ACC112 (cell line): ENCODE measurements at regions not wholly inside any gene's neighbourhood (a gene's known extent, or its start where the extent isn't known, plus 50 kb on each side); places are given as distances from the start of the nearest gene placed in this dataset.

Experiments used
- H2AFZ ChIP-seq: fragments of 200-600 bp; sonication (generic); one replicate; pipeline ENCODE4 v1.6.0; 2017; ENCODE audit warnings: antibody characterized with exemption, low read length; ENCODE audit not compliant: unreplicated experiment
- H3K27ac ChIP-seq: fragments of 200-600 bp; sonication (generic); 2 replicates; pipeline ENCODE4 v1.5.1; 2014; ENCODE audit warnings: low read depth, mild to moderate bottlenecking, antibody characterized with exemption, low read length, moderate library complexity
- H3K27me3 ChIP-seq: fragments of 200-600 bp; sonication (generic); 2 replicates; pipeline ENCODE4 v1.6.1; 2014; ENCODE audit warnings: mild to moderate bottlenecking, antibody characterized with exemption, low read length, moderate library complexity, mixed read lengths; ENCODE audit not compliant: insufficient read depth
- H3K36me3 ChIP-seq: fragments of 200-600 bp; sonication (generic); 2 replicates; pipeline ENCODE4 v1.6.1; 2016; ENCODE audit warnings: mild to moderate bottlenecking, antibody characterized with exemption, low read length, moderate library complexity, mixed read lengths; ENCODE audit not compliant: insufficient read depth
- H3K4me1 ChIP-seq: fragments of 200-600 bp; sonication (generic); one replicate; pipeline ENCODE4 v1.6.1; 2016; ENCODE audit warnings: low read length, mixed read lengths; ENCODE audit not compliant: insufficient read depth, unreplicated experiment, control insufficient read depth
- H3K4me3 ChIP-seq: fragments of 200-600 bp; sonication (generic); 2 replicates; pipeline ENCODE4 v1.5.1; 2014; ENCODE audit warnings: mild to moderate bottlenecking, low read depth, low read length
- H3K79me2 ChIP-seq: fragments of 200-600 bp; sonication (generic); one replicate; pipeline ENCODE4 v1.6.0; 2016; ENCODE audit warnings: low read length; ENCODE audit not compliant: control insufficient read depth, unreplicated experiment, insufficient read depth

- Histone ChIP-seq H3K36me3 (no peaks in the 10 kb centered on the region), H2AFZ (no peak overlapping the region), H3K27me3 (no peaks in the 10 kb centered on the region), H3K79me2 (no peaks in the 10 kb centered on the region), H3K27ac (no peak overlapping the region), H3K4me1 (no peaks in the 10 kb centered on the region), H3K4me3 (no peak overlapping the region)
Measured at GRCh38 chr14:87286191-87286590, 706.8 kb downstream of the GALC start.

- Histone ChIP-seq H3K27ac (no peak overlapping the region), H3K27me3 (no peaks in the 10 kb centered on the region), H3K4me3 (no peak overlapping the region), H3K79me2 (no peaks in the 10 kb centered on the region), H3K36me3 (no peaks in the 10 kb centered on the region), H3K4me1 (no peaks in the 10 kb centered on the region), H2AFZ (no peak overlapping the region)
Measured at GRCh38 chr14:87285506-87285905, 707.5 kb downstream of the GALC start.

GRCh38 chr14:87283547-87283946 is 709.4 kb downstream of the GALC start:
- Histone ChIP-seq H2AFZ (no peak overlapping the region), H3K4me3 (no peak overlapping the region), H3K79me2 (no peaks in the 10 kb centered on the region), H3K27me3 (no peaks in the 10 kb centered on the region), H3K4me1 (no peaks in the 10 kb centered on the region), H3K36me3 (no peaks in the 10 kb centered on the region), H3K27ac (no peak overlapping the region)

GRCh38 chr14:87282266-87282665 is 710.7 kb downstream of the GALC start:
- no peaks in the 10 kb centered on the region for H3K27me3 ChIP-seq
- H3K4me1 ChIP-seq = no peaks in the 10 kb centered on the region
- no peaks in the 10 kb centered on the region for H3K36me3 ChIP-seq
- H3K27ac ChIP-seq = no peak overlapping the region
- no peak overlapping the region for H2AFZ ChIP-seq
- H3K79me2 ChIP-seq = no peaks in the 10 kb centered on the region
- H3K4me3 ChIP-seq = no peak overlapping the region

- no peaks in the 10 kb centered on the region for H3K36me3 ChIP-seq
- H3K79me2 ChIP-seq = no peaks in the 10 kb centered on the region
- H3K4me3 ChIP-seq = no peak overlapping the region
- no peaks in the 10 kb centered on the region for H3K4me1 ChIP-seq
- no peaks in the 10 kb centered on the region for H3K27me3 ChIP-seq
- no peak overlapping the region for H3K27ac ChIP-seq
- H2AFZ ChIP-seq = no peak overlapping the region
Measured at GRCh38 chr14:87278415-87278814, 714.6 kb downstream of the GALC start.

GRCh38 chr14:87271331-87271730 is 721.7 kb downstream of the GALC start:
- Histone ChIP-seq H2AFZ (no peak overlapping the region), H3K27me3 (no peaks in the 10 kb centered on the region), H3K79me2 (no peaks in the 10 kb centered on the region), H3K4me1 (no peaks in the 10 kb centered on the region), H3K4me3 (no peak overlapping the region), H3K36me3 (no peaks in the 10 kb centered on the region), H3K27ac (no peak overlapping the region)

- Histone ChIP-seq H2AFZ (no peak overlapping the region), H3K79me2 (no peaks in the 10 kb centered on the region), H3K4me3 (no peak overlapping the region), H3K4me1 (no peaks in the 10 kb centered on the region), H3K27me3 (no peaks in the 10 kb centered on the region), H3K27ac (no peak overlapping the region), H3K36me3 (no peaks in the 10 kb centered on the region)
Measured at GRCh38 chr14:87268997-87269396, 724.0 kb downstream of the GALC start.

- H3K4me3 ChIP-seq = no peak overlapping the region
- no peaks in the 10 kb centered on the region for H3K36me3 ChIP-seq
- no peaks in the 10 kb centered on the region for H3K4me1 ChIP-seq
- no peaks in the 10 kb centered on the region for H3K79me2 ChIP-seq
- H2AFZ ChIP-seq = no peak overlapping the region
- no peak overlapping the region for H3K27ac ChIP-seq
- H3K27me3 ChIP-seq = no peaks in the 10 kb centered on the region
Measured at GRCh38 chr14:87264796-87265195, 728.2 kb downstream of the GALC start.

GRCh38 chr14:87264272-87264785 is 728.7 kb downstream of the GALC start:
- no peaks in the 10 kb centered on the region for H3K79me2 ChIP-seq
- no peaks in the 10 kb centered on the region for H3K27me3 ChIP-seq
- no peaks in the 10 kb centered on the region for H3K36me3 ChIP-seq
- no peaks in the 10 kb centered on the region for H3K4me1 ChIP-seq
- no peak overlapping the region for H2AFZ ChIP-seq
- H3K4me3 ChIP-seq = no peak overlapping the region
- H3K27ac ChIP-seq = no peak overlapping the region

GRCh38 chr14:87261621-87262020 is 731.4 kb downstream of the GALC start:
- Histone ChIP-seq H3K36me3 (no peaks in the 10 kb centered on the region), H3K79me2 (no peaks in the 10 kb centered on the region), H3K4me1 (no peaks in the 10 kb centered on the region), H3K27me3 (no peaks in the 10 kb centered on the region), H2AFZ (no peak overlapping the region), H3K4me3 (no peak overlapping the region), H3K27ac (no peak overlapping the region)

GRCh38 chr14:87260460-87260859 is 732.5 kb downstream of the GALC start:
- no peak overlapping the region for H3K4me3 ChIP-seq
- H3K27me3 ChIP-seq = no peaks in the 10 kb centered on the region
- no peaks in the 10 kb centered on the region for H3K4me1 ChIP-seq
- no peaks in the 10 kb centered on the region for H3K79me2 ChIP-seq
- no peak overlapping the region for H2AFZ ChIP-seq
- H3K36me3 ChIP-seq = no peaks in the 10 kb centered on the region
- no peak overlapping the region for H3K27ac ChIP-seq
